ENCODE measurements at regions not wholly inside any gene's neighbourhood (a gene's known extent, or its start where the extent isn't known, plus 50 kb on each side); places are given as distances from the start of the nearest gene placed in this dataset.
"Not testable (repeated sequence)": the region's sequence is repeated elsewhere in the genome, so short reads cannot be mapped to it uniquely, and the experiment has no call there.

- H3K36me3 ChIP-seq (ENCODE audit: control insufficient read depth, insufficient read depth, low read length) = no peaks in the 10 kb centered on the region
- H3K27ac ChIP-seq (ENCODE audit: low read depth, low read length) = no peak overlapping the region
- H3K4me1 ChIP-seq (ENCODE audit: control insufficient read depth, insufficient read depth, low read length) = no peaks in the 10 kb centered on the region
- H3K4me3 ChIP-seq (ENCODE audit: low read length) = no peak overlapping the region
- no peaks in the 10 kb centered on the region for H3K27me3 ChIP-seq (ENCODE audit: control insufficient read depth, insufficient read depth, low read length)
- no peak overlapping the region for H3K9ac ChIP-seq (ENCODE audit: low read length)
Measured at GRCh38 chr4:38516190-38516589, 147.8 kb upstream of the KLF3 start.

GRCh38 chr4:38519666-38520065, 144.3 kb upstream of the KLF3 start:
- Histone ChIP-seq H3K9ac (ENCODE audit: low read length) (no peak overlapping the region), H3K4me1 (ENCODE audit: control insufficient read depth, insufficient read depth, low read length) (no peaks in the 10 kb centered on the region), H3K27me3 (ENCODE audit: control insufficient read depth, insufficient read depth, low read length) (no peaks in the 10 kb centered on the region), H3K4me3 (ENCODE audit: low read length) (no peak overlapping the region), H3K27ac (ENCODE audit: low read depth, low read length) (no peak overlapping the region), H3K36me3 (ENCODE audit: control insufficient read depth, insufficient read depth, low read length) (no peaks in the 10 kb centered on the region)

- no peaks in the 10 kb centered on the region for H3K36me3 ChIP-seq (ENCODE audit: control insufficient read depth, insufficient read depth, low read length)
- no peaks in the 10 kb centered on the region for H3K27me3 ChIP-seq (ENCODE audit: control insufficient read depth, insufficient read depth, low read length)
- H3K9ac ChIP-seq (ENCODE audit: low read length) = no peak overlapping the region
- H3K27ac ChIP-seq (ENCODE audit: low read depth, low read length) = no peak overlapping the region
- no peak overlapping the region for H3K4me3 ChIP-seq (ENCODE audit: low read length)
- no peaks in the 10 kb centered on the region for H3K4me1 ChIP-seq (ENCODE audit: control insufficient read depth, insufficient read depth, low read length)
Measured at GRCh38 chr4:38523054-38523453, 140.9 kb upstream of the KLF3 start.

- Histone ChIP-seq H3K9ac (ENCODE audit: low read length) (no peak overlapping the region), H3K27ac (ENCODE audit: low read depth, low read length) (no peak overlapping the region)
Measured at GRCh38 chr4:38523524-38524448, 140.2 kb upstream of the KLF3 start.

GRCh38 chr4:38526412-38526811, 137.6 kb upstream of the KLF3 start:
- no peaks in the 10 kb centered on the region for H3K36me3 ChIP-seq (ENCODE audit: control insufficient read depth, insufficient read depth, low read length)
- peaks cover 4% of the 10 kb centered on the region for H3K4me1 ChIP-seq (ENCODE audit: control insufficient read depth, insufficient read depth, low read length)
- no peak overlapping the region for H3K4me3 ChIP-seq (ENCODE audit: low read length)
- no peak overlapping the region for H3K27ac ChIP-seq (ENCODE audit: low read depth, low read length)
- no peak overlapping the region for H3K9ac ChIP-seq (ENCODE audit: low read length)
- no peaks in the 10 kb centered on the region for H3K27me3 ChIP-seq (ENCODE audit: control insufficient read depth, insufficient read depth, low read length)

More at GRCh38 chr4:38523524-38524448, 140.2 kb upstream of the KLF3 start:
- no peaks in the 10 kb centered on the region for H3K4me1 ChIP-seq (ENCODE audit: control insufficient read depth, insufficient read depth, low read length)
- no peak overlapping the region for H3K4me3 ChIP-seq (ENCODE audit: low read length)
- H3K27me3 ChIP-seq (ENCODE audit: control insufficient read depth, insufficient read depth, low read length) = no peaks in the 10 kb centered on the region
- no peaks in the 10 kb centered on the region for H3K36me3 ChIP-seq (ENCODE audit: control insufficient read depth, insufficient read depth, low read length)

GRCh38 chr4:38529189-38530115, 134.5 kb upstream of the KLF3 start:
- Histone ChIP-seq H3K4me3 (ENCODE audit: low read length) (no peak overlapping the region), H3K27me3 (ENCODE audit: control insufficient read depth, insufficient read depth, low read length) (no peaks in the 10 kb centered on the region), H3K4me1 (ENCODE audit: control insufficient read depth, insufficient read depth, low read length) (peaks cover 4% of the 10 kb centered on the region), H3K27ac (ENCODE audit: low read depth, low read length) (no peak overlapping the region), H3K36me3 (ENCODE audit: control insufficient read depth, insufficient read depth, low read length) (no peaks in the 10 kb centered on the region), H3K9ac (ENCODE audit: low read length) (no peak overlapping the region)

GRCh38 chr4:38530486-38530885, 133.5 kb upstream of the KLF3 start:
- no peaks in the 10 kb centered on the region for H3K27me3 ChIP-seq (ENCODE audit: control insufficient read depth, insufficient read depth, low read length)
- no peak overlapping the region for H3K27ac ChIP-seq (ENCODE audit: low read depth, low read length)
- H3K36me3 ChIP-seq (ENCODE audit: control insufficient read depth, insufficient read depth, low read length) = no peaks in the 10 kb centered on the region
- no peak overlapping the region for H3K4me3 ChIP-seq (ENCODE audit: low read length)
- H3K4me1 ChIP-seq (ENCODE audit: control insufficient read depth, insufficient read depth, low read length) = peaks cover 4% of the 10 kb centered on the region
- H3K9ac ChIP-seq (ENCODE audit: low read length) = no peak overlapping the region

- peaks cover 4% of the 10 kb centered on the region for H3K4me1 ChIP-seq (ENCODE audit: control insufficient read depth, insufficient read depth, low read length)
- H3K4me3 ChIP-seq (ENCODE audit: low read length) = no peak overlapping the region
- no peaks in the 10 kb centered on the region for H3K36me3 ChIP-seq (ENCODE audit: control insufficient read depth, insufficient read depth, low read length)
- H3K9ac ChIP-seq (ENCODE audit: low read length) = no peak overlapping the region
- no peaks in the 10 kb centered on the region for H3K27me3 ChIP-seq (ENCODE audit: control insufficient read depth, insufficient read depth, low read length)
- H3K27ac ChIP-seq (ENCODE audit: low read depth, low read length) = no peak overlapping the region
Measured at GRCh38 chr4:38531141-38531727, 132.8 kb upstream of the KLF3 start.

- no peak overlapping the region for H3K9ac ChIP-seq (ENCODE audit: low read length)
- H3K27ac ChIP-seq (ENCODE audit: low read depth, low read length) = no peak overlapping the region
- H3K27me3 ChIP-seq (ENCODE audit: control insufficient read depth, insufficient read depth, low read length) = no peaks in the 10 kb centered on the region
- no peaks in the 10 kb centered on the region for H3K36me3 ChIP-seq (ENCODE audit: control insufficient read depth, insufficient read depth, low read length)
- H3K4me1 ChIP-seq (ENCODE audit: control insufficient read depth, insufficient read depth, low read length) = peaks cover 6% of the 10 kb centered on the region
- H3K4me3 ChIP-seq (ENCODE audit: low read length) = no peak overlapping the region
Measured at GRCh38 chr4:38532908-38533499, 131.0 kb upstream of the KLF3 start.

- H3K4me3 ChIP-seq (ENCODE audit: low read length) = no peak overlapping the region
- H3K4me1 ChIP-seq (ENCODE audit: control insufficient read depth, insufficient read depth, low read length) = peaks cover 6% of the 10 kb centered on the region
- H3K27ac ChIP-seq (ENCODE audit: low read depth, low read length) = no peak overlapping the region
Measured at GRCh38 chr4:38534344-38535045, 129.5 kb upstream of the KLF3 start.

GRCh38 chr4:38535071-38535470, 128.9 kb upstream of the KLF3 start:
- not testable (repeated sequence) for H3K27ac ChIP-seq (ENCODE audit: low read depth, low read length); H3K9ac ChIP-seq (ENCODE audit: low read length); H3K36me3 ChIP-seq (ENCODE audit: control insufficient read depth, insufficient read depth, low read length); H3K27me3 ChIP-seq (ENCODE audit: control insufficient read depth, insufficient read depth, low read length); H3K4me3 ChIP-seq (ENCODE audit: low read length); H3K4me1 ChIP-seq (ENCODE audit: control insufficient read depth, insufficient read depth, low read length)

More at GRCh38 chr4:38534344-38535045, 129.5 kb upstream of the KLF3 start:
- H3K27me3 ChIP-seq (ENCODE audit: control insufficient read depth, insufficient read depth, low read length) = no peaks in the 10 kb centered on the region
- no peaks in the 10 kb centered on the region for H3K36me3 ChIP-seq (ENCODE audit: control insufficient read depth, insufficient read depth, low read length)
- H3K9ac ChIP-seq (ENCODE audit: low read length) = no peak overlapping the region
